ENCODE measurements at regions not wholly inside any gene's neighbourhood (a gene's known extent, or its start where the extent isn't known, plus 50 kb on each side); places are given as distances from the start of the nearest gene placed in this dataset.
"Not testable (repeated sequence)": the region's sequence is repeated elsewhere in the genome, so short reads cannot be mapped to it uniquely, and the experiment has no call there.

DNA sequence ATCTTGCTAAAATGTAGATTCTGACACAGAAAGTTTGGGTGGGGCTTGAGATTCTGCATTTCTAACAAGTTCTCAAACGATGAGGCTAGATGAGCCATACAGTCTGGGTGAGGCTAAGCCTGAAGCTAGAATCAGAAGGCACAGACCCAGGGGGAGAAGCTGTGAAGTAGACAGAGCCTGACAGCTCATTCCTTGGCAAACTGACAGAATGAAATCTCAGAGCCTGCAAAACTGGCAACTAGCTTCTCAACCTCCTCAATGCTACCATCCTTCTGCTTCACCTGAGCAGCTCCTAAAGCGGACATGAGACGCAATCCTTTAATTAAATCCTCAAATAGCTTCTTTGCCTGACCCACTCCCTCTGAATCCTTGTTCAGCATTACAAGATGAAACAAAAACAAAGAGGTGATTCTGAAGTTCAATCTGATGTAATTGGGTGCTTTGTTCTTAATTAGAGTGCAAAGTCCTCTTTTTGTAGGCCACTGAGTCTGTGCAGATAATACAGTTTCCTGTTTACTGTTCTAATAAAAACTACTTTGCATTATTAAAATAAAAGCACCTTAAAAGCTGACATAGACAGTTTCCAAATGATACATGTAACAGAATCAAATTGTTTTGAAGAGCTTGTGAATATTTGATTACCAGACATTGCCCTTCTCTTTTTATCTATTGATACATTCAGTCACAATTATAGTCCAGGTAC lies 71.0 kb upstream of the BMP2K start:
- no peaks in the 10 kb centered on the region for H3K27me3 Mint-ChIP-seq
- no peak for DNase-seq
- H3K4me3 Mint-ChIP-seq = no peak overlapping the region
- no peaks in the 10 kb centered on the region for H3K36me3 Mint-ChIP-seq
- H3K9me3 Mint-ChIP-seq = peaks cover 17% of the 10 kb centered on the region
- no peak overlapping the region for H3K27ac Mint-ChIP-seq
- CTCF ChIA-PET = no interaction called here
- no peaks in the 10 kb centered on the region for H3K4me1 Mint-ChIP-seq

- CTCF ChIA-PET = no interaction called here
- H3K4me3 Mint-ChIP-seq = no peak overlapping the region
- H3K27me3 Mint-ChIP-seq = no peaks in the 10 kb centered on the region
- H3K4me1 Mint-ChIP-seq = no peaks in the 10 kb centered on the region
- DNase-seq = no peak
- H3K9me3 Mint-ChIP-seq = peaks cover 17% of the 10 kb centered on the region
- no peaks in the 10 kb centered on the region for H3K36me3 Mint-ChIP-seq
- H3K27ac Mint-ChIP-seq = no peak overlapping the region
Observed at GRCh38 chr4:78706302-78706701, 69.8 kb upstream of the BMP2K start.

DNA sequence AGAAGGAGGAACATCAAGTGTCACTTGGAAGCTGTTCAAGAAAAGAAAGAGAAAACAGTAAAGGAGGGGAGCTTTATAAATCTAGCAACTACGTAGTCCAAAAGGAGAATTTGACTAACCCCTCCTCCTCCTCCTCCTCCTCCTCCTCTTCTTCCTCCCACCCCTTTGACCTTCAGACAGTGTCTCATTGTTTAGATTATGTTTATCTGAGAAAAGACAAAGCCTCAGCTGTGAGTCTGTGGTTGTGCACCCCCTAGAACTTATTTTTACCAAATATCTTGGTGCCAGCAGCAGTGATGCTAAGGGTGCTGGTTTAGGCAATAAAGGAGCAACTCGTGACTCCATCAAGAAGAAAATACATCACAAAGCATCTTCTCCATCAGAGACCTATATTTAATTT lies 68.9 kb upstream of the BMP2K start:
- Mint-ChIP-seq H3K36me3 (no peaks in the 10 kb centered on the region), H3K4me3 (no peak overlapping the region), H3K4me1 (no peaks in the 10 kb centered on the region), H3K27ac (no peak overlapping the region), H3K9me3 (peaks cover 16% of the 10 kb centered on the region), H3K27me3 (no peaks in the 10 kb centered on the region)
- DNase-seq = no peak
- CTCF ChIA-PET = no interaction called here

DNA sequence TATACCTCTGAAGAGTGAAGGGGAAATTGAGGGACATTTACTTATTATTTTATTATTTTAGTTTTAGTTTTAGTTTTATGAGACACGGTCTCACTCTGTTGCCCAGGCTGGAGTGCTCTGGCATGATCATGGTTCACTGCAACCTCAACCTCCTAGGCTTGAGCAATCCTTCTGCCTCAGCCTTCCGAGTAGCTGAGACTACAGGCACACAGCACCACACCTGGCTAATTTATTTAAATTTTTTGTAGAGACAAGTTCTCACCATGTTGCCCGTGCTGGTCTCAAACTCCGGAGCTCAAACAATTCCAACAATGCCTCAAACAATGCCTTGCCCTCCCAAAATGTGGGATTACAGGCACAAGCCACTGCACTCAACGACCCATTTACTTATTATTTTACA lies 68.4 kb upstream of the BMP2K start:
- H3K27me3 Mint-ChIP-seq = no peaks in the 10 kb centered on the region
- H3K4me1 Mint-ChIP-seq = no peaks in the 10 kb centered on the region
- no peak overlapping the region for H3K4me3 Mint-ChIP-seq
- DNase-seq = no peak
- H3K36me3 Mint-ChIP-seq = no peaks in the 10 kb centered on the region
- H3K27ac Mint-ChIP-seq = no peak overlapping the region
- H3K9me3 Mint-ChIP-seq = peaks cover 11% of the 10 kb centered on the region
- CTCF ChIA-PET = no interaction called here

- H3K27me3 Mint-ChIP-seq = no peaks in the 10 kb centered on the region
- H3K4me1 Mint-ChIP-seq = no peaks in the 10 kb centered on the region
- no peak overlapping the region for H3K4me3 Mint-ChIP-seq
- no peak overlapping the region for H3K27ac Mint-ChIP-seq
- no peaks in the 10 kb centered on the region for H3K36me3 Mint-ChIP-seq
- H3K9me3 Mint-ChIP-seq = no peaks in the 10 kb centered on the region
- DNase-seq = no peak
- CTCF ChIA-PET = no interaction called here
Observed at GRCh38 chr4:78710536-78710935, 65.6 kb upstream of the BMP2K start.

- no peaks in the 10 kb centered on the region for H3K4me1 Mint-ChIP-seq
- no peak overlapping the region for H3K4me3 Mint-ChIP-seq
- CTCF ChIA-PET = no interaction called here
- H3K9me3 Mint-ChIP-seq = no peaks in the 10 kb centered on the region
- no peaks in the 10 kb centered on the region for H3K36me3 Mint-ChIP-seq
- DNase-seq = no peak
- H3K27ac Mint-ChIP-seq = no peak overlapping the region
- H3K27me3 Mint-ChIP-seq = no peaks in the 10 kb centered on the region
Observed at GRCh38 chr4:78711676-78712075, 64.5 kb upstream of the BMP2K start.

DNA sequence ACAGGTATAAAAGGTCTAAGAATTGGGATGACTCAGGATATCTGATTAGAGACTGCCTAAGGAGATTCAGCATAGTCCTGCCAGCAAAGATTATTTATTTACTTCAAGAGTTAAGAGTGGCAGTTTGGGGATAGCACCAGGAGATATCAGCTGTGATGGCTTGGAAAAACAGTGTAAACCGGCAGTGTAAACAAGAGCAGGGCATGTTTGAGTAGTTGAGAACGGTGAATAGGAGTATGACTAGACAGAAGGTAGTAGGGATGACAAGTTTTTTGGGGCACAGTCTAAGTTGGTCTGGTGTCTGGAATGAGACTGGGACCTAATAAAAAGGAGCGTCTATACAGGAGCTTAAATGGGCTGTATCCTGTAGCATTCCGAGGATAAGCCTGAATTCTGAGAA lies 61.6 kb upstream of the BMP2K start:
- H3K27ac Mint-ChIP-seq, H3K36me3 Mint-ChIP-seq, H3K4me3 Mint-ChIP-seq, H3K4me1 Mint-ChIP-seq, H3K9me3 Mint-ChIP-seq, DNase-seq, H3K27me3 Mint-ChIP-seq, CTCF ChIA-PET: not testable (repeated sequence)

DNA sequence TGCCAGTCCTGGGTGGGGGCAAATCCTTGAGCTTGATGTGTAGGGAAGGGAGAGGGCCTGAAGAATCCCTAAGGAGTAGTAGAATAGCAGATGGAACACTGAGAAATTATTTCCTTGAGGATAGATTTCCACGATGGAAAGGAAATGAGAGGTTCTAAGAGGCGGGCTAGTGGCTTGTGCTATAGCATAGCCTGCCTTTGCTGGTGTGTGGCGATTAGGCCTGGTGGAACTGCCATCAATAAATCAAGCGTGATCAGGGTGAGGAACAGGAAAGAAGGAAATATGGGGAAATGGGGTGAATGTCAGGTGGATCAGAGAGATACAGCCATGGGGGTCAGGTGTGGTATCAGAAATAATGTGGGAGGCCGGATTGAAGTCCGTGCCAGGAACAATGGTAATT lies 60.8 kb upstream of the BMP2K start:
- H3K4me3 Mint-ChIP-seq, H3K4me1 Mint-ChIP-seq, H3K27me3 Mint-ChIP-seq, H3K9me3 Mint-ChIP-seq, CTCF ChIA-PET, H3K36me3 Mint-ChIP-seq, DNase-seq, H3K27ac Mint-ChIP-seq: not testable (repeated sequence)

GRCh38 chr4:78717712-78718111 lies 58.4 kb upstream of the BMP2K start:
- DNase-seq, H3K4me3 Mint-ChIP-seq, H3K36me3 Mint-ChIP-seq, H3K27me3 Mint-ChIP-seq, H3K27ac Mint-ChIP-seq, H3K9me3 Mint-ChIP-seq, CTCF ChIA-PET: not testable (repeated sequence)
- H3K4me1 Mint-ChIP-seq = peaks cover 26% of the 10 kb centered on the region

- DNase-seq = no peak
- peaks cover 26% of the 10 kb centered on the region for H3K4me1 Mint-ChIP-seq
- no peaks in the 10 kb centered on the region for H3K9me3 Mint-ChIP-seq
- H3K27me3 Mint-ChIP-seq = peaks cover 8% of the 10 kb centered on the region
- CTCF ChIA-PET = no interaction called here
- no peaks in the 10 kb centered on the region for H3K36me3 Mint-ChIP-seq
- H3K27ac Mint-ChIP-seq = no peak overlapping the region
- no peak overlapping the region for H3K4me3 Mint-ChIP-seq
Observed at GRCh38 chr4:78720204-78720603, 55.9 kb upstream of the BMP2K start.

DNA sequence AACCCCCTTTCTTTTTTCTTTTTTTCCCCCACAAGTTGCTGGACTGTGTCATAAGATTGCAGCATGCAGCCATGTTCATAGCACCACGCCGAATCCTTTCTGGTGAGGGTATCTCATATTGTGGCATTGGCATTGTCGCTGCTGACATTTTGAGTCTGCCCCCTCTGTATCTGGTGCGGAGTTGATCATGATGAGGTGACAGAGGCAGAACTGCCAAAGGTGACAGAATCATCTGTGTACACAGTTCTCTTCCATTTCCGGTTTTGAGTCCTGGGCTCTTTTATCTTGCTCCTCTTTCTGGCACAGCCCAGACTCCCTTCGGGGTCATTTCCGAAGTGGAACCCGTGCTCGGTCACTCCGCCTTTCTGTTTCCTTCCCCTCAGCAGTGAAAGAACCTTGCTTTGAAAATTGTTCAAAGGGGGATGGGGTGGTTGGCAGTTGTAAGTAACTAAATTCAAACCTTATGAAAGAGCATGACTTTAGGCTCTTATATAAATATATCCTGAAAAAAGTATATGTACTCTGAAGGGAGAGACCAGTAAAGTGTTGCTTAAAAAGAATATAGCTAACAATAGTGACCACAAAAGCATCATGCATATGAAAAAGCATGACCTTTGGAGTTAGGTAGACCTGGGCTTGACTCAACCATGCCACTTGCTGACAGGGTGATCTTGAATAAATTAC lies 55.0 kb upstream of the BMP2K start:
- peaks cover 26% of the 10 kb centered on the region for H3K4me1 Mint-ChIP-seq
- H3K27me3 Mint-ChIP-seq = peaks cover 8% of the 10 kb centered on the region

GRCh38 chr4:78721747-78722146 lies 54.4 kb upstream of the BMP2K start:
- H3K9me3 Mint-ChIP-seq = no peaks in the 10 kb centered on the region
- peaks cover 26% of the 10 kb centered on the region for H3K4me1 Mint-ChIP-seq
- peaks cover 8% of the 10 kb centered on the region for H3K27me3 Mint-ChIP-seq
- H3K36me3 Mint-ChIP-seq = no peaks in the 10 kb centered on the region
- H3K27ac Mint-ChIP-seq = no peak overlapping the region
- no peak for DNase-seq
- H3K4me3 Mint-ChIP-seq = no peak overlapping the region
- CTCF ChIA-PET = no interaction called here

More for the DNA sequence above, 55.0 kb upstream of the BMP2K start:
- Mint-ChIP-seq H3K9me3 (no peaks in the 10 kb centered on the region), H3K4me3 (peak overlapping the region; percentile 29), H3K27ac (peak overlapping the region; percentile 25), H3K36me3 (no peaks in the 10 kb centered on the region)
- DNase-seq = peak; percentile 71
- CTCF ChIA-PET = no interaction called here

DNA sequence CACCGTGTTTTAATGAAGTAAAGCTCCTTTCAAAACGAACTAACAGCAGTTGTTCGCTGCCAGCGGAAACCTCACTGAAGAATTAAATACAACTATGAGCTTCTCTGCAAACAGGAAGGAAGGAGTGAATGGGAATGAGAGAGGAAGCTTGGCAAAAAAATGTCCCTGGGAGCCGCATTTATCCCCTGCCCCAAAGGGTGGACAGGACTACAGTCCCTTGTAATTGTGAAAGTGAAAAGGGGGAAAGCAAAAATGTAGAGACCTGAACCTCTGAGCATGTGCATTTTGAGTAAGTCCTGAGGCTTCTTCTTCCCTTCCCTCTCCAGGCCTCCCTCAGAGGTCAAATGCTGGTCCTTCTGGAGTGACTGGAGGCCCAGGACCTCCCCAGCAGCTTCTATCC lies 53.8 kb upstream of the BMP2K start:
- Mint-ChIP-seq H3K9me3 (no peaks in the 10 kb centered on the region), H3K27me3 (peaks cover 5% of the 10 kb centered on the region), H3K36me3 (no peaks in the 10 kb centered on the region), H3K4me1 (peaks cover 26% of the 10 kb centered on the region), H3K27ac (no peak overlapping the region), H3K4me3 (no peak overlapping the region)
- no peak for DNase-seq
- CTCF ChIA-PET = no interaction called here

GRCh38 chr4:78722878-78723277 lies 53.3 kb upstream of the BMP2K start:
- Mint-ChIP-seq H3K27ac (no peak overlapping the region), H3K36me3 (no peaks in the 10 kb centered on the region), H3K4me1 (peaks cover 26% of the 10 kb centered on the region), H3K9me3 (no peaks in the 10 kb centered on the region), H3K4me3 (no peak overlapping the region), H3K27me3 (peaks cover 5% of the 10 kb centered on the region)
- CTCF ChIA-PET = no interaction called here
- no peak for DNase-seq

Measured in activated naive CD4-positive, alpha-beta T cell treated with anti-CD3 and anti-CD28 coated beads, Interleukin-2, amount 10 ng/mL, durations not matched to agents 7 days and 5 days (primary cell).